ENCODE measurements at regions not wholly inside any gene's neighbourhood (a gene's known extent, or its start where the extent isn't known, plus 50 kb on each side); places are given as distances from the start of the nearest gene placed in this dataset.

- DNase-seq (ENCODE audit: extremely low read depth, insufficient read length) = no peak
- TF ChIP-seq CTCF (IDR thresholded peaks at IDR 0.05; ENCODE audit: insufficient read depth, low read length, poor library complexity, severe bottlenecking) = no peak
- no peaks in the 10 kb centered on the region for H3K36me3 ChIP-seq (ENCODE audit: control insufficient read depth, insufficient read depth, low read length)
- no peak overlapping the region for H3K4me3 ChIP-seq (replicated peaks; ENCODE audit: low read depth, low read length)
- no peaks in the 10 kb centered on the region; the same call in none of the 2 replicates for H3K27me3 ChIP-seq (replicated peaks; ENCODE audit: control insufficient read depth, insufficient read depth, low read length)
These were observed 227.5 kb downstream of the TTC32 start for GRCh38 chr2:19674051-19675002.

- H3K36me3 ChIP-seq (ENCODE audit: control insufficient read depth, insufficient read depth, low read length) = no peaks in the 10 kb centered on the region
- no peak for DNase-seq (ENCODE audit: extremely low read depth, insufficient read length)
- H3K27me3 ChIP-seq (replicated peaks; ENCODE audit: control insufficient read depth, insufficient read depth, low read length) = no peaks in the 10 kb centered on the region; the same call in 1 of the 2 replicates
- TF ChIP-seq CTCF (IDR thresholded peaks at IDR 0.05; ENCODE audit: insufficient read depth, low read length, poor library complexity, severe bottlenecking) = no peak
- no peak overlapping the region for H3K4me3 ChIP-seq (replicated peaks; ENCODE audit: low read depth, low read length)
These were observed 228.5 kb downstream of the TTC32 start for GRCh38 chr2:19673213-19673791.

GRCh38 chr2:19671916-19672315 lies 229.9 kb downstream of the TTC32 start:
- no peaks in the 10 kb centered on the region for H3K27me3 ChIP-seq (replicated peaks; ENCODE audit: control insufficient read depth, insufficient read depth, low read length)
- no peak for DNase-seq (ENCODE audit: extremely low read depth, insufficient read length)
- H3K36me3 ChIP-seq (ENCODE audit: control insufficient read depth, insufficient read depth, low read length) = no peaks in the 10 kb centered on the region
- H3K4me3 ChIP-seq (replicated peaks; ENCODE audit: low read depth, low read length) = no peak overlapping the region
- no peak for TF ChIP-seq CTCF (IDR thresholded peaks at IDR 0.05; ENCODE audit: insufficient read depth, low read length, poor library complexity, severe bottlenecking)

- no peak for DNase-seq (ENCODE audit: extremely low read depth, insufficient read length)
- H3K27me3 ChIP-seq (replicated peaks; ENCODE audit: control insufficient read depth, insufficient read depth, low read length) = no peaks in the 10 kb centered on the region
- H3K4me3 ChIP-seq (replicated peaks; ENCODE audit: low read depth, low read length) = no peak overlapping the region
- TF ChIP-seq CTCF (IDR thresholded peaks at IDR 0.05; ENCODE audit: insufficient read depth, low read length, poor library complexity, severe bottlenecking) = no peak
- no peaks in the 10 kb centered on the region for H3K36me3 ChIP-seq (ENCODE audit: control insufficient read depth, insufficient read depth, low read length)
These were observed 230.5 kb downstream of the TTC32 start for GRCh38 chr2:19671311-19671710.

- DNase-seq (ENCODE audit: extremely low read depth, insufficient read length) = no peak
- no peak overlapping the region for H3K4me3 ChIP-seq (replicated peaks; ENCODE audit: low read depth, low read length)
- no peaks in the 10 kb centered on the region for H3K27me3 ChIP-seq (replicated peaks; ENCODE audit: control insufficient read depth, insufficient read depth, low read length)
- H3K36me3 ChIP-seq (ENCODE audit: control insufficient read depth, insufficient read depth, low read length) = no peaks in the 10 kb centered on the region
- no peak for TF ChIP-seq CTCF (IDR thresholded peaks at IDR 0.05; ENCODE audit: insufficient read depth, low read length, poor library complexity, severe bottlenecking)
These were observed 231.5 kb downstream of the TTC32 start for GRCh38 chr2:19670303-19670702.
